GM12875 (cell line): ENCODE measurements at regions not wholly inside any gene's neighbourhood (a gene's known extent, or its start where the extent isn't known, plus 50 kb on each side); places are given as distances from the start of the nearest gene placed in this dataset.
A peak's percentile ranks its signal among the peaks of the same experiment; 100 is the strongest.

Source experiments
- H3K4me3 ChIP-seq: one replicate; pipeline ENCODE4 v1.5.1; 2011; ENCODE audit warnings: low read depth, low read length, control low read depth
- TF ChIP-seq, protein P1 (sequence below): IDR thresholded peaks from 2 replicates; pipeline ENCODE4 v1.5.1; 2011; ENCODE audit warnings: low read depth, mild to moderate bottlenecking, control low read depth, inconsistent platforms, low read length, moderate library complexity, borderline replicate concordance; ENCODE audit not compliant: insufficient read depth

- TF ChIP-seq, protein P1, sequence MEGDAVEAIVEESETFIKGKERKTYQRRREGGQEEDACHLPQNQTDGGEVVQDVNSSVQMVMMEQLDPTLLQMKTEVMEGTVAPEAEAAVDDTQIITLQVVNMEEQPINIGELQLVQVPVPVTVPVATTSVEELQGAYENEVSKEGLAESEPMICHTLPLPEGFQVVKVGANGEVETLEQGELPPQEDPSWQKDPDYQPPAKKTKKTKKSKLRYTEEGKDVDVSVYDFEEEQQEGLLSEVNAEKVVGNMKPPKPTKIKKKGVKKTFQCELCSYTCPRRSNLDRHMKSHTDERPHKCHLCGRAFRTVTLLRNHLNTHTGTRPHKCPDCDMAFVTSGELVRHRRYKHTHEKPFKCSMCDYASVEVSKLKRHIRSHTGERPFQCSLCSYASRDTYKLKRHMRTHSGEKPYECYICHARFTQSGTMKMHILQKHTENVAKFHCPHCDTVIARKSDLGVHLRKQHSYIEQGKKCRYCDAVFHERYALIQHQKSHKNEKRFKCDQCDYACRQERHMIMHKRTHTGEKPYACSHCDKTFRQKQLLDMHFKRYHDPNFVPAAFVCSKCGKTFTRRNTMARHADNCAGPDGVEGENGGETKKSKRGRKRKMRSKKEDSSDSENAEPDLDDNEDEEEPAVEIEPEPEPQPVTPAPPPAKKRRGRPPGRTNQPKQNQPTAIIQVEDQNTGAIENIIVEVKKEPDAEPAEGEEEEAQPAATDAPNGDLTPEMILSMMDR, result no peak
- no peak overlapping the region for H3K4me3 ChIP-seq
These were observed 559.6 kb downstream of the CETN3 start for GRCh38 chr5:89849830-89850512.

DNA sequence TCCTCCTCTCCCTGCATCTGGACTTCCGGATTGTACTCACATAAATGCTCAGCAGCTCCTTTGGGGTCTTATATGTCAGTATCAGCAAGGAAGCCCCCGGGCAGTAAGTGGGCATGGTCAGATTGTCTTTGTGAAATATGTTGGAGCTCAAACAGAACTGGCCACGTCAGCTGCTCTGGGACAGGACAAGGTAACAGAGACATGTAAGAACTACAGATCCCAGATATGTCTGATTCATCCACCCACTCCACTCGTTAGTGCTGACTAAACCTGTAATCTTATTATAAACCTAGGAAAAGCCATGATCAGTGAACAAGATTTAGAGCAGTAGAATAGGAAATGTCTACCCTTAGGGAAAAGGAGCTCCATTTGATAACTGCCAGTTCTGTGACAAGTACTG is 561.8 kb downstream of the CETN3 start:
- TF ChIP-seq, protein P1, result no peak
- no peak overlapping the region for H3K4me3 ChIP-seq

DNA sequence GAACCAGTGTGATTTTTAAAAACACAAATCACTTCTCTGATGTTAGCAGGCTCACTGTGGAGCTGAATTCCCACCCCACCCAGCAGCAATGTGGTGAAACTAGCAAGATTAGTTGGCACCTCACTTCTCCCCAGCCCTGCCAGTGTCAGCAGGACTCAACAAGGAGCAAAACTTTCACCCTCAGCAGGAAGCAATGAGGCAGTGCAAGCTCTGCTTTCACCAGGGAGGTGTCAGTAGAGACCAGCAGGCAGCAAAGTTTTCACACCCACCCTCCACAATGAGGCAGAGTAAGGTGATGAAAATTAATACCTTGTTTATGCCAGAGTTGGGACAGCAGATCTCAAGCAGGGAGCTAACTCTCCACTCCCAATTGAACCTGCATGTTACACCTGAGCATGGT is 565.0 kb downstream of the CETN3 start:
- TF ChIP-seq, protein P1, result 0 out of 2 replicates have a peak, but pooled peaks have one; percentile 10

GRCh38 chr5:89842531-89842930 is 567.0 kb downstream of the CETN3 start:
- TF ChIP-seq, protein P1, result no peak
- no peak overlapping the region for H3K4me3 ChIP-seq

More for the DNA sequence above, 565.0 kb downstream of the CETN3 start:
- no peak overlapping the region for H3K4me3 ChIP-seq

DNA sequence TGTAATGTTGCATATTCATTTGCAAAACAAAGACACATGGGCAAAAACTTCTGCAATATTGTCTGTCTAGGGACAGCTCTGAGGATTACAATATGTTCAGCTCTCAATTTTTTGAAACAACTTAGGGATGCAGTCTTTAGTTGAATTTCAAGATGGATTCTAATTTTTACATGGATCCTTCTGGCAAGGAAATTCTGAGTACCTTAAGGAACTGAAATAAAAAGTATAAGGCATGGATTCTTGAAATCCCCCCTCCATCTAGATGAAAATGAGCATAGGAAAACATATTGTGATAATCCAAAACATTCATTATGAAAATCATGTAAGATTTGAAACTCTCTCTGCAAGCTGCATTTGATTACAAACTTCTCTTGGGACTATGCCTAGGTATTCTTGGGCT is 568.6 kb downstream of the CETN3 start:
- H3K4me3 ChIP-seq, result no peak overlapping the region
- TF ChIP-seq, protein P1, result no peak

GRCh38 chr5:89830691-89831090 is 578.9 kb downstream of the CETN3 start:
- TF ChIP-seq, protein P1, result no peak
- H3K4me3 ChIP-seq, result no peak overlapping the region

- TF ChIP-seq, protein P1, result no peak
- H3K4me3 ChIP-seq, result no peak overlapping the region
These were observed 581.6 kb downstream of the CETN3 start for GRCh38 chr5:89827960-89828359.
